ENCODE measurements at regions not wholly inside any gene's neighbourhood (a gene's known extent, or its start where the extent isn't known, plus 50 kb on each side); places are given as distances from the start of the nearest gene placed in this dataset.

- Histone ChIP-seq H3K4me1 (no peaks in the 10 kb centered on the region), H3K9me3 (peaks cover 7 to 57% (median 37%) of the 10 kb centered on the region in 8 donors), H3K27ac (no peak overlapping the region), H3K4me3 (no peak overlapping the region), H3K36me3 (peaks cover 0 to 4% (median 0%) of the 10 kb centered on the region in 6 donors), H3K27me3 (replicated peaks in 1 of 7) (no peaks in the 10 kb centered on the region)
- intact Hi-C loops (cut with DNase I; ENCODE audit: low total_unique reads), result no loop called here
- TF ChIP-seq CTCF (IDR thresholded peaks at IDR 0.05 in 8 of 11, conservative IDR thresholded peaks at IDR 0.05 in 3 of 11) (no peak), POLR2AphosphoS5 (IDR thresholded peaks at IDR 0.05) (no peak), POLR2A (IDR thresholded peaks at IDR 0.05) (no peak)
- WGBS, 5 donors, result 81 to 93% (median 84%) methylated on average over 7 of the region's 7 CpGs
- no peak for DNase-seq
Observed at GRCh38 chr4:4729206-4729605, 130.3 kb upstream of the MSX1 start.

- WGBS, 5 donors, result 63 to 100% (median 86%) methylated on average over 1 of the region's 1 CpG
- no peak for DNase-seq
- Histone ChIP-seq H3K9me3 (peaks cover 7 to 67% (median 46%) of the 10 kb centered on the region in 8 donors), H3K36me3 (peaks cover 0 to 4% (median 0%) of the 10 kb centered on the region in 6 donors), H3K27ac (no peak overlapping the region), H3K27me3 (replicated peaks in 1 of 7) (no peaks in the 10 kb centered on the region), H3K4me1 (no peaks in the 10 kb centered on the region), H3K4me3 (no peak overlapping the region)
- TF ChIP-seq CTCF (IDR thresholded peaks at IDR 0.05 in 8 of 11, conservative IDR thresholded peaks at IDR 0.05 in 3 of 11), result no peak
- no peak for TF ChIP-seq POLR2A (IDR thresholded peaks at IDR 0.05)
- TF ChIP-seq POLR2AphosphoS5 (IDR thresholded peaks at IDR 0.05), result no peak
- intact Hi-C loops (cut with DNase I; ENCODE audit: low total_unique reads), result no loop called here
Observed at GRCh38 chr4:4727536-4727935, 131.9 kb upstream of the MSX1 start.

- intact Hi-C loops (cut with DNase I; ENCODE audit: low total_unique reads), result no loop called here
- Histone ChIP-seq H3K4me3 (no peak overlapping the region), H3K9me3 (peaks cover 7 to 71% (median 48%) of the 10 kb centered on the region in 8 donors), H3K27ac (no peak overlapping the region), H3K36me3 (peaks cover 0 to 4% (median 0%) of the 10 kb centered on the region in 6 donors), H3K27me3 (replicated peaks in 1 of 7) (no peaks in the 10 kb centered on the region), H3K4me1 (no peaks in the 10 kb centered on the region)
- no peak for TF ChIP-seq POLR2A (IDR thresholded peaks at IDR 0.05)
- no peak for DNase-seq
- WGBS, 5 donors, result 67 to 93% (median 83%) methylated on average over 2 of the region's 2 CpGs
Observed at GRCh38 chr4:4726051-4726450, 133.4 kb upstream of the MSX1 start.

GRCh38 chr4:4724321-4724720, 135.1 kb upstream of the MSX1 start:
- intact Hi-C loops (cut with DNase I; ENCODE audit: low total_unique reads), result no loop called here
- Histone ChIP-seq H3K4me1 (no peaks in the 10 kb centered on the region), H3K9me3 (peaks cover 7 to 67% (median 48%) of the 10 kb centered on the region in 8 donors), H3K27me3 (replicated peaks in 1 of 7) (no peaks in the 10 kb centered on the region), H3K27ac (no peak overlapping the region), H3K4me3 (no peak overlapping the region), H3K36me3 (peaks cover 0 to 4% (median 0%) of the 10 kb centered on the region in 6 donors)
- TF ChIP-seq POLR2A (IDR thresholded peaks at IDR 0.05), result no peak
- no peak for TF ChIP-seq CTCF (IDR thresholded peaks at IDR 0.05 in 8 of 11, conservative IDR thresholded peaks at IDR 0.05 in 3 of 11)
- TF ChIP-seq POLR2AphosphoS5 (IDR thresholded peaks at IDR 0.05), result no peak
- no peak for DNase-seq
- WGBS, 5 donors, result 80 to 90% (median 85%) methylated on average over 4 of the region's 4 CpGs

- no peak for TF ChIP-seq POLR2AphosphoS5 (IDR thresholded peaks at IDR 0.05)
- H3K27me3 ChIP-seq (replicated peaks in 1 of 7), result no peaks in the 10 kb centered on the region
- no peak for DNase-seq
- H3K4me3 ChIP-seq, result no peak overlapping the region
- H3K36me3 ChIP-seq, result peaks cover 0 to 4% (median 0%) of the 10 kb centered on the region in 6 donors
- intact Hi-C loops (cut with DNase I; ENCODE audit: low total_unique reads), result no loop called here
- no peak overlapping the region for H3K27ac ChIP-seq
- WGBS, 5 donors, result 91 to 97% (median 95%) methylated on average over 5 of the region's 5 CpGs
- no peaks in the 10 kb centered on the region for H3K4me1 ChIP-seq
- peaks cover 7 to 46% (median 39%) of the 10 kb centered on the region in 8 donors for H3K9me3 ChIP-seq
Observed at GRCh38 chr4:4721636-4722035, 137.8 kb upstream of the MSX1 start.

Measured in spleen (tissue), 11 donors.